Gastrocnemius medialis (tissue), 4 donors: ENCODE measurements at regions not wholly inside any gene's neighbourhood (a gene's known extent, or its start where the extent isn't known, plus 50 kb on each side); places are given as distances from the start of the nearest gene placed in this dataset.

Source experiments
- CTCF ChIP-seq, 5 experiments: fragments of 450-650 bp in 3 of 5; fragments of 200-600 bp in 2 of 5; sonication (generic) in 2 of 5; IDR thresholded peaks in 4 of 5; conservative IDR thresholded peaks in 1 of 5; 1 replicate in 4 of 5; 2 replicates in 1 of 5; pipeline ENCODE4 v1.5.1; 2016 to 2019; ENCODE audit warnings: antibody characterized with exemption in 5 of 5, mild to moderate bottlenecking in 3 of 5, moderate library complexity in 3 of 5
- POLR2A ChIP-seq, 2 donors: fragments of 450-650 bp; IDR thresholded peaks; one replicate each; pipeline ENCODE4 v1.6.1; 2017; ENCODE audit warnings: antibody characterized with exemption in 2 of 2, mild to moderate bottlenecking in 2 of 2, moderate library complexity in 2 of 2

DNA sequence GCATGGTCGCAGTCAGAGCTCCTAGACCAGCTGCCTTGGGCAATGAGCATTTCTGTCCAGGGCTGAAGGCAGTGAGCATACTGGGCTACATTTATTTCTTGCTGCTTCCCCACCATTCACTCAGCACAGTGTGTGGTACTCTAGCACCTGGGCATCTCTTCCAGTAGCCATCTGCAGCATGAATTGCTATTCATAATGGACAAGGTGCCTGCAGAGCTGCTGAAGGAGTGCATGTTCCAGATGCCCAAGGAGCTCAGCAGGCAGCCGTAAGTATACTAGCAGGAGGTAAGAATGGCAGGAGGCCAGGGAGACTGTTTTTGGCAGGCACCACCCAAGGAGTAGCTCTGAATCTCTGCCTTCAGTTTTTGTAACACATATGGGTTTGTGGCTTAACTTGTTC is 110.4 kb upstream of the RXFP1 start:
- no peak for TF ChIP-seq CTCF (IDR thresholded peaks at IDR 0.05 in 4 of 5, conservative IDR thresholded peaks at IDR 0.05 in 1 of 5)
- no peak for TF ChIP-seq POLR2A (IDR thresholded peaks at IDR 0.05)
